K562 (cell line): ENCODE measurements at regions not wholly inside any gene's neighbourhood (a gene's known extent, or its start where the extent isn't known, plus 50 kb on each side); places are given as distances from the start of the nearest gene placed in this dataset.

Experiments
- ATAC-seq: fragments of 200-7000 bp; cut with Tn5 transposase; 3 replicates; pipeline ENCODE4 v1.9.1; 2020; ENCODE audit warnings: moderate library complexity
- BruUV-seq: library from RNA; stranded (reverse); fragments of 400-500 nt; replicated peaks from 2 replicates; lab custom pipeline; 2021; lab: Mats Ljungman, UMichigan
- CTCF ChIA-PET: fragments of 300-600 bp; formaldehyde crosslinking; extraction: SDS; loops from one replicate; lab custom pipeline; 2021; ENCODE audit warnings: low intra/inter-chr PET ratio; lab: Yijun Ruan, JAX
- POLR2A ChIA-PET: fragments of 300-600, 350-650 bp; sonication (Branson Sonifier 250); formaldehyde crosslinking; extraction: SDS; loops from one replicate; lab custom pipeline; 2021; ENCODE audit warnings: antibody characterized with exemption, inconsistent platforms; lab: Yijun Ruan, JAX
- DNase-seq, 4 experiments: peaks; one replicate each; pipeline versions ENCODE4 v3.0.0 to v3.0.0-alpha.2; 2011 to 2018; ENCODE audit warnings: low spot score in 3 of 4, mixed read lengths in 3 of 4; ENCODE audit errors: extremely low read depth in 1 of 4
- FAIRE-seq: peaks from 2 replicates; lab custom pipeline; 2011; peaks lifted over from hg19 to GRCh38; lab: Jason Lieb, UNC
- H2AFZ ChIP-seq: 2 replicates; pipeline ENCODE4 v1.6.0; 2011; ENCODE audit warnings: low read depth, low read length, control low read depth, inconsistent platforms
- H3K27ac ChIP-seq: fragments of 200-600 bp; 3 replicates; pipeline ENCODE4 v1.8.0; 2011; ENCODE audit warnings: low read depth, mild to moderate bottlenecking, control low read depth, inconsistent platforms, low read length, moderate library complexity, mixed read lengths; ENCODE audit errors: extremely low read depth
- H3K27me3 ChIP-seq, 2 experiments: fragments of 300-600 bp in 1 of 2; 2 replicates in 1 of 2; 3 replicates in 1 of 2; pipeline versions ENCODE4 v1.6.0 to v1.8.0; 2011; ENCODE audit warnings: inconsistent platforms in 2 of 2, low read length in 2 of 2, mild to moderate bottlenecking in 1 of 2, mixed read lengths in 1 of 2, moderate library complexity in 1 of 2; ENCODE audit not compliant: control insufficient read depth in 2 of 2, insufficient read depth in 2 of 2
- H3K36me3 ChIP-seq: fragments of 300-600 bp; 3 replicates; pipeline ENCODE4 v1.8.0; 2011; ENCODE audit warnings: mild to moderate bottlenecking, low read length, inconsistent platforms; ENCODE audit not compliant: control insufficient read depth, insufficient read depth
- H3K4me1 ChIP-seq, 2 experiments: fragments of 200-600 bp in 1 of 2; replicated peaks in 1 of 2; 2 replicates in 1 of 2; 3 replicates in 1 of 2; pipeline versions ENCODE4 v1.5.1 to v1.8.0; 2011; ENCODE audit warnings: inconsistent platforms in 2 of 2, low read length in 2 of 2, mild to moderate bottlenecking in 1 of 2, mixed read lengths in 1 of 2, moderate library complexity in 1 of 2; ENCODE audit not compliant: control insufficient read depth in 2 of 2, insufficient read depth in 2 of 2
- H3K4me2 ChIP-seq: 2 replicates; pipeline ENCODE4 v1.6.1; 2011; ENCODE audit warnings: low read length, control low read depth, inconsistent platforms, mixed read lengths; ENCODE audit not compliant: insufficient read depth
- H3K4me3 ChIP-seq: fragments of 200-600 bp; sonication (generic), shearing (Covaris generic); 2 replicates; pipeline ENCODE4 v1.5.1; 2016; ENCODE audit warnings: control low read depth, inconsistent platforms
- H3K79me2 ChIP-seq: fragments of 200-600 bp; 3 replicates; pipeline ENCODE4 v1.8.0; 2011; ENCODE audit warnings: low read length, inconsistent platforms; ENCODE audit not compliant: control insufficient read depth, insufficient read depth
- H3K9ac ChIP-seq, 2 experiments: 2 replicates each; pipeline versions ENCODE4 v1.6.0 to v1.6.1; 2011; ENCODE audit warnings: low read depth in 2 of 2, low read length in 2 of 2, control low read depth in 1 of 2, inconsistent platforms in 1 of 2, mild to moderate bottlenecking in 1 of 2, mixed read lengths in 1 of 2; ENCODE audit not compliant: insufficient read depth in 1 of 2
- H3K9me1 ChIP-seq: one replicate; pipeline ENCODE4 v1.6.0; 2011; ENCODE audit warnings: inconsistent platforms, mild to moderate bottlenecking, low read length, moderate library complexity; ENCODE audit not compliant: control insufficient read depth, insufficient read depth
- H3K9me3 ChIP-seq: replicated peaks from 2 replicates; pipeline ENCODE4 v1.5.1; 2011; ENCODE audit warnings: low read depth, low read length, inconsistent platforms; ENCODE audit not compliant: control insufficient read depth, insufficient read depth
- H4K20me1 ChIP-seq: replicated peaks from 2 replicates; pipeline ENCODE4 v1.6.1; 2011; ENCODE audit warnings: low read length, inconsistent platforms, mixed read lengths; ENCODE audit not compliant: control insufficient read depth, insufficient read depth
- ARID2 ChIP-seq: fragments of 450-650 bp; IDR thresholded peaks from 2 replicates; pipeline ENCODE4 v1.6.1; 2017; ENCODE audit warnings: antibody characterized with exemption, mild to moderate bottlenecking
- CC2D1A ChIP-seq: fragments of 450-650 bp; IDR thresholded peaks from 2 replicates; pipeline ENCODE4 v1.6.1; 2017; ENCODE audit warnings: mild to moderate bottlenecking
- ELF1 ChIP-seq: fragments of 200-800 bp; sonication (Bioruptor generic); IDR thresholded peaks from 2 replicates; pipeline ENCODE4 v1.6.1; 2016; ENCODE audit warnings: missing genetic modification characterization, missing compliant biosample characterization
- HDAC6 ChIP-seq: IDR thresholded peaks from 2 replicates; pipeline ENCODE4 v1.6.1; 2012; ENCODE audit warnings: low read depth, mild to moderate bottlenecking, control low read depth, inconsistent platforms, low read length, moderate library complexity
- HNRNPK ChIP-seq: fragments of 200-400 bp; formaldehyde crosslinking; IDR thresholded peaks from one replicate; pipeline ENCODE4 v1.6.1; 2018; ENCODE audit warnings: mild to moderate bottlenecking, low read depth, low read length; ENCODE audit not compliant: poor library complexity, severe bottlenecking
- IRF2 ChIP-seq: sonication (generic); formaldehyde crosslinking; IDR thresholded peaks from 2 replicates; pipeline ENCODE4 v1.8.1; 2022; ENCODE audit warnings: mild to moderate bottlenecking, missing genetic modification reagents
- JUNB ChIP-seq: fragments of 450-650 bp; formaldehyde crosslinking; conservative IDR thresholded peaks from 2 replicates; pipeline ENCODE4 v1.4.0; 2020; ENCODE audit warnings: mild to moderate bottlenecking
- POLR2B ChIP-seq: fragments of 450-650 bp; IDR thresholded peaks from 2 replicates; pipeline ENCODE4 v1.6.1; 2018; ENCODE audit warnings: low read depth; ENCODE audit not compliant: partially characterized antibody
- SMARCE1 ChIP-seq: fragments of 450-650 bp; IDR thresholded peaks from 2 replicates; pipeline ENCODE4 v1.7.1; 2016; ENCODE audit warnings: mild to moderate bottlenecking
- ZNF212 ChIP-seq: fragments of 450-650 bp; formaldehyde crosslinking; IDR thresholded peaks from 2 replicates; pipeline ENCODE4 v1.4.0; 2020; ENCODE audit warnings: mild to moderate bottlenecking
- ZNF224 ChIP-seq: sonication (generic); formaldehyde crosslinking; IDR thresholded peaks from 2 replicates; pipeline ENCODE4 v1.8.0; 2022; ENCODE audit warnings: mild to moderate bottlenecking, missing genetic modification reagents
- ZNF239 ChIP-seq: fragments of 250-450 bp; sonication (Bioruptor Pico); IDR thresholded peaks from 2 replicates; pipeline ENCODE4 v1.4.0; 2020; ENCODE audit warnings: mild to moderate bottlenecking
- ZNF263 ChIP-seq: sonication (generic); formaldehyde crosslinking; IDR thresholded peaks from 2 replicates; pipeline ENCODE4 v1.8.0; 2022; ENCODE audit warnings: mild to moderate bottlenecking, missing genetic modification reagents, borderline replicate concordance
- ZNF384 ChIP-seq: IDR thresholded peaks from 2 replicates; pipeline ENCODE4 v1.6.1; 2012; ENCODE audit warnings: low read depth, low read length, improper control_type of control experiment
- ZNF584 ChIP-seq: fragments of 200-800 bp; sonication (Bioruptor generic); IDR thresholded peaks from 2 replicates; pipeline ENCODE4 v1.6.1; 2016; ENCODE audit warnings: low read depth, mild to moderate bottlenecking, missing genetic modification characterization, missing compliant biosample characterization
- ZNF766 ChIP-seq: fragments of 200-800 bp; sonication (Bioruptor generic); conservative IDR thresholded peaks from 2 replicates; pipeline ENCODE4 v1.6.1; 2016; ENCODE audit warnings: missing genetic modification characterization, missing compliant biosample characterization
- WGBS: fragments of 100-300 bp; shearing (Covaris generic); methylation state at CpG from one replicate; pipeline ENCODE4 v1.1.6; 2016; ENCODE audit warnings: low coverage, mixed read lengths; ENCODE audit not compliant: insufficient coverage; ENCODE audit errors: missing lambda C conversion rate; 5-methylcytosine and 5-hydroxymethylcytosine counted together
- in situ Hi-C: fragments of 300-500 bp; cut with MboI; formaldehyde crosslinking; loops from 4 replicates; pipeline ENCODE4 v1.15.0; 2018; ENCODE audit warnings: inconsistent platforms, mixed read lengths
- intact Hi-C: fragments of 100-400 bp; cut with micrococcal nuclease; formaldehyde crosslinking; loops from 2 replicates; pipeline ENCODE4 v1.14.2; 2022
- TF ChIP-seq, protein P1 (sequence below), 2 experiments: fragments of 450-650 bp in 1 of 2; sonication (generic) in 1 of 2; formaldehyde crosslinking in 1 of 2; IDR thresholded peaks in 1 of 2; conservative IDR thresholded peaks in 1 of 2; 2 replicates each; pipeline versions ENCODE4 v1.6.1 to v1.8.1; 2016 to 2023; ENCODE audit warnings: mild to moderate bottlenecking in 2 of 2, moderate library complexity in 2 of 2, inconsistent platforms in 1 of 2, missing genetic modification reagents in 1 of 2

DNA sequence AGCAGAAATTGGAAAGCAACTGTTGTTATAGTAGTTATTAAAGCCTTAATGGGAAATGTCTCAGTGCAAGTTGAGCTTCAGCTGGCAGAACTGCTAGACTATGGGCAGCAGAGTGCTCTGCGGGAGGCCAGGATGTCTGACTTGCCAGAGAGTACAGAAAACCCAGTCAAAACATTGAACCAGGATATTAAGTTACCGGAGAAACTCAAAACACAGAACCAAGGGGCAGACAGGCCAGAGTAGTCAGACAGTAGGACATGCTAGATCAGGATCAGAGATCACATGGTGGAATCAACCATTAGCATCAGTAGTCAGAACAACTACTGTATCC lies 72.9 kb upstream of the TNIP3 start:
- TF ChIP-seq HDAC6 (no peak), CC2D1A (no peak), JUNB (CRISPR knock-in tag) (no peak), SMARCE1 (no peak), HNRNPK (no peak), ZNF584 (CRISPR knock-in tag) (no peak), ZNF384 (no peak), ARID2 (no peak), IRF2 (CRISPR knock-in tag) (no peak), ZNF239 (CRISPR knock-in tag) (no peak), POLR2B (no peak), ZNF766 (no peak), ZNF224 (CRISPR knock-in tag) (no peak), ZNF263 (CRISPR knock-in tag) (no peak), ZNF212 (CRISPR knock-in tag) (no peak), ELF1 (tag) (no peak)
- TF ChIP-seq, protein P1, sequence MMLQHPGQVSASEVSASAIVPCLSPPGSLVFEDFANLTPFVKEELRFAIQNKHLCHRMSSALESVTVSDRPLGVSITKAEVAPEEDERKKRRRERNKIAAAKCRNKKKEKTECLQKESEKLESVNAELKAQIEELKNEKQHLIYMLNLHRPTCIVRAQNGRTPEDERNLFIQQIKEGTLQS (IDR thresholded peaks at IDR 0.05): no peak
- TF ChIP-seq, protein P1 (CRISPR knock-in tag; conservative IDR thresholded peaks at IDR 0.05): no peak
- BruUV-seq: no TSS peak
- no peak overlapping the region for H3K9ac ChIP-seq
- FAIRE-seq (no peak), DNase-seq (no peak), ATAC-seq (no peak)
- POLR2A ChIA-PET: interaction anchor here (0.6 kb wide), 1 partner anchor 13 kb away, joined by 3 read pairs; no protein-coding TSS in a partner anchor
- no peaks in the 10 kb centered on the region for H3K4me1 ChIP-seq
- intact Hi-C loops: no loop called here
- no peak overlapping the region for H3K27ac ChIP-seq
- H3K36me3 ChIP-seq: no peaks in the 10 kb centered on the region
- H3K27me3 ChIP-seq: no peaks in the 10 kb centered on the region
- CTCF ChIA-PET: no interaction called here
- 0% methylated on average over 2 of the region's 2 CpGs for WGBS
- no peaks in the 10 kb centered on the region for H3K9me3 ChIP-seq
- no peak overlapping the region for H3K4me2 ChIP-seq
- H3K9me1 ChIP-seq: no peaks in the 10 kb centered on the region
- no peaks in the 10 kb centered on the region for H4K20me1 ChIP-seq
- no peak overlapping the region for H2AFZ ChIP-seq
- in situ Hi-C loops: no loop called here
- no peaks in the 10 kb centered on the region for H3K79me2 ChIP-seq
- H3K4me3 ChIP-seq: no peak overlapping the region
